ENCODE measurements at regions not wholly inside any gene's neighbourhood (a gene's known extent, or its start where the extent isn't known, plus 50 kb on each side); places are given as distances from the start of the nearest gene placed in this dataset.

GRCh38 chr3:193859195-193859594 lies 266.2 kb downstream of the OPA1 start:
- TF ChIP-seq CTCF (IDR thresholded peaks at IDR 0.05; ENCODE audit: poor library complexity, severe bottlenecking) (no peak), MXI1 (conservative IDR thresholded peaks at IDR 0.05; ENCODE audit: poor library complexity, severe bottlenecking) (no peak), EZH2 (IDR thresholded peaks at IDR 0.05; ENCODE audit: borderline replicate concordance, insufficient read depth, low read length, poor library complexity, severe bottlenecking) (no peak), EP300 (conservative IDR thresholded peaks at IDR 0.05; ENCODE audit: poor library complexity, severe bottlenecking) (no peak), REST (IDR thresholded peaks at IDR 0.05; ENCODE audit: borderline replicate concordance) (no peak), SMC3 (conservative IDR thresholded peaks at IDR 0.05; ENCODE audit: poor library complexity) (no peak), RAD21 (conservative IDR thresholded peaks at IDR 0.05) (no peak), TAF1 (IDR thresholded peaks at IDR 0.05; ENCODE audit: low read depth) (no peak), POLR2AphosphoS5 (IDR thresholded peaks at IDR 0.05) (no peak)

All from neural cell (in vitro differentiated cells).